ENCODE measurements at regions not wholly inside any gene's neighbourhood (a gene's known extent, or its start where the extent isn't known, plus 50 kb on each side); places are given as distances from the start of the nearest gene placed in this dataset.

DNA sequence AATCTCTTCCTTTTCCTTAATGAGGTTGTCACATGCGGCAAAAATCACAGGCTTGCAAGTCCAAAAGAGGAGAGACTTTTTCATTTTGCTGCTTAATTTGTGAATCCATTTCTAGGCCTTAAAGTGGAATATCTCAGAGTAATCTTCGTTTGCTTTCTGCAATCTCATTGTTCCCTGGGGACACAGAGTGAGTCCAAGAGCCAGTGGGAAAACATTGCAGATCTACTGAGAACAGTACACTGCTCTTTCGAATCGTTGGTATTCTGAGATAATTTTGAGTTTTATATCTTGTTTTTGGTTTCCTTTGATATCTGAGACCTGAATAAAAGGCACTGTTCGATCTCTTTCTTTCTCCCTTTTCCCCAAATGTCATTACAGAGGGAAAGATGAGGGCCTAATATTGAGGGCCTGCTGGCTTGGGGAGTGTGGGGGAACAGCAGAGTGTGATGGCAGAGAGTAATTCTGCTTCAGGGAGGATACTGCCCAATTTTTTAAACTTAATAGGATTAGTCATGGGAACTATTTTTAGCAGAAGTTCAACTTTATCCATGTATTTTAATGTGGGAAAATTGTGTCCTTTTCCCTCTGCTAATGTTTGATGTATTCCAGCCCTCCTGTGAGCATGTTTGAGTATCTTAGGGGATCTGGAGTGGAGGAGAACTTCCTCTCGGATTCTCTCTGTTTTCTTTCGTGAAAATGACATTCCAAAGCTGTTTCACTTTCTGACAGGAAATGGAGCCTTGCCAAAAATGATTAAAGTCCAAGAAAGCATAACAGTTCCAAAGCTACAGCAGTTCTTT is 418.2 kb upstream of the ZEB2 start:
- no peaks in the 10 kb centered on the region for H3K9me3 ChIP-seq
- no peaks in the 10 kb centered on the region for H3K27me3 ChIP-seq
- TF ChIP-seq, protein P1, sequence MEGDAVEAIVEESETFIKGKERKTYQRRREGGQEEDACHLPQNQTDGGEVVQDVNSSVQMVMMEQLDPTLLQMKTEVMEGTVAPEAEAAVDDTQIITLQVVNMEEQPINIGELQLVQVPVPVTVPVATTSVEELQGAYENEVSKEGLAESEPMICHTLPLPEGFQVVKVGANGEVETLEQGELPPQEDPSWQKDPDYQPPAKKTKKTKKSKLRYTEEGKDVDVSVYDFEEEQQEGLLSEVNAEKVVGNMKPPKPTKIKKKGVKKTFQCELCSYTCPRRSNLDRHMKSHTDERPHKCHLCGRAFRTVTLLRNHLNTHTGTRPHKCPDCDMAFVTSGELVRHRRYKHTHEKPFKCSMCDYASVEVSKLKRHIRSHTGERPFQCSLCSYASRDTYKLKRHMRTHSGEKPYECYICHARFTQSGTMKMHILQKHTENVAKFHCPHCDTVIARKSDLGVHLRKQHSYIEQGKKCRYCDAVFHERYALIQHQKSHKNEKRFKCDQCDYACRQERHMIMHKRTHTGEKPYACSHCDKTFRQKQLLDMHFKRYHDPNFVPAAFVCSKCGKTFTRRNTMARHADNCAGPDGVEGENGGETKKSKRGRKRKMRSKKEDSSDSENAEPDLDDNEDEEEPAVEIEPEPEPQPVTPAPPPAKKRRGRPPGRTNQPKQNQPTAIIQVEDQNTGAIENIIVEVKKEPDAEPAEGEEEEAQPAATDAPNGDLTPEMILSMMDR (IDR thresholded peaks at IDR 0.05) = no peak
- no peaks in the 10 kb centered on the region for H3K4me1 ChIP-seq (ENCODE audit: control insufficient read depth in 1 of 2, insufficient read depth in 1 of 2, low read depth in 1 of 2, low read length in 1 of 2)
- H3K27ac ChIP-seq = no peak overlapping the region
- H3K36me3 ChIP-seq = no peaks in the 10 kb centered on the region
- H3K4me3 ChIP-seq (ENCODE audit: low read depth in 1 of 2, low read length in 1 of 2) = no peak overlapping the region

DNA sequence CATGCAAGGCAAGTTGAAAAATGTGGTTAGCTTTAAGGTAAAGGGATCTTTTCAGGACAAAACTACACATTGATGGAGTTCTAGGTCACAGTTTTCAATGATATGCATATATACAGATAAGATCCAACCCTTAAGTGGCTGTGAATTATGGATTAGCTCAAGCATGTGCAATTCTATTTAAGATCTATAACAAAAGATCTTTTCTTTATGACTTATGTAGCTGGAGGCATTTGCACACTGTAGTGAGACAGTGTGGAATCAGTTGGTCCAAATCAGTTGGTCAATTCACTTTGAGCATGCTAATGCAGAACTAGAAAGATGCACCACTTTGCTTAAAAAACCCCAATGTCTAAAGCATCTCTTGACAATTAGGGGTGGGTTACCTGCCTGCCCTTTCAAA is 417.1 kb upstream of the ZEB2 start:
- Histone ChIP-seq H3K9me3 (no peaks in the 10 kb centered on the region), H3K27me3 (no peaks in the 10 kb centered on the region), H3K4me1 (ENCODE audit: control insufficient read depth in 1 of 2, insufficient read depth in 1 of 2, low read depth in 1 of 2, low read length in 1 of 2) (no peaks in the 10 kb centered on the region), H3K36me3 (no peaks in the 10 kb centered on the region), H3K27ac (no peak overlapping the region), H3K4me3 (ENCODE audit: low read depth in 1 of 2, low read length in 1 of 2) (no peak overlapping the region)
- TF ChIP-seq, protein P1 (IDR thresholded peaks at IDR 0.05) = no peak

DNA sequence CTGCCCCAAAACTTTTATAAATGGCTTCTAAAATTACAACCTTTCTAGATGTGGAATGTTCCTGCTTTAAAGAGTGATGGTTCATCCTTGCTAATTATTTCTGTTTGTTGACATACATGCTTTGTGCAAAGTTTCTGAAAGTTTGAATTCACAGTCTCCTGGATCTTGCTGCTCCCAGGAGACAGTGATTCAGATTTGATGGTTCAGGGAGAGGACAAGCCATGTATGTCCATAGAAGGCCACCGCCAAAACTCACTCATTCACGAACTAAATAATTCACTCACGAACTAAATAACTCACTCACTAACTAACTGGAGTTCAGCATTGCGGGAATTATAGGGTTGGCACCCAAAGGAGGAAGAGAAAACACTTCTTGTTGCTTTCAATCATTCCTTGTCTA is 416.5 kb upstream of the ZEB2 start:
- Histone ChIP-seq H3K27me3 (no peaks in the 10 kb centered on the region), H3K9me3 (no peaks in the 10 kb centered on the region), H3K4me1 (ENCODE audit: control insufficient read depth in 1 of 2, insufficient read depth in 1 of 2, low read depth in 1 of 2, low read length in 1 of 2) (no peaks in the 10 kb centered on the region), H3K4me3 (ENCODE audit: low read depth in 1 of 2, low read length in 1 of 2) (no peak overlapping the region), H3K27ac (no peak overlapping the region), H3K36me3 (no peaks in the 10 kb centered on the region)
- TF ChIP-seq, protein P1 (IDR thresholded peaks at IDR 0.05) = no peak

DNA sequence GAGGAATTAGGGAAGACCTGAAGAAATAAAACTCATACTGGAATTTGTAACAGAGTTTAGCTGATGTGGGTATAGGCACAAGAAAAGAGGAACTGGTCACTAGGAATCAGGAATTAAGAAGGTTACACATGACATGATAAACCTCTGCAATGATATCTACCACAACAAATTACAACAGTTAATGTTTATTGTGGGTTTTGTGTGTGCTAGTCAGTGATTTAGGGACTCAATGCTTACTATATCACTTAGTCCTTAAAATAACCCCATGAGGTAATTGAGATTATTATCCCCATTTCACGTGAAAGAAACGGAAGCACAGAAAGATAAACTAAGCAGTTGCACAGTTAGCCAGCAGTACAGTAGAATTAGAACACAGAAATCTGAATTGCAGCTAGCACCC is 415.8 kb upstream of the ZEB2 start:
- H3K4me1 ChIP-seq (ENCODE audit: control insufficient read depth in 1 of 2, insufficient read depth in 1 of 2, low read depth in 1 of 2, low read length in 1 of 2) = no peaks in the 10 kb centered on the region
- H3K4me3 ChIP-seq (ENCODE audit: low read depth in 1 of 2, low read length in 1 of 2) = no peak overlapping the region
- H3K27ac ChIP-seq = no peak overlapping the region
- no peaks in the 10 kb centered on the region for H3K36me3 ChIP-seq
- H3K27me3 ChIP-seq = no peaks in the 10 kb centered on the region
- TF ChIP-seq, protein P1 (IDR thresholded peaks at IDR 0.05) = no peak
- H3K9me3 ChIP-seq = no peaks in the 10 kb centered on the region

DNA sequence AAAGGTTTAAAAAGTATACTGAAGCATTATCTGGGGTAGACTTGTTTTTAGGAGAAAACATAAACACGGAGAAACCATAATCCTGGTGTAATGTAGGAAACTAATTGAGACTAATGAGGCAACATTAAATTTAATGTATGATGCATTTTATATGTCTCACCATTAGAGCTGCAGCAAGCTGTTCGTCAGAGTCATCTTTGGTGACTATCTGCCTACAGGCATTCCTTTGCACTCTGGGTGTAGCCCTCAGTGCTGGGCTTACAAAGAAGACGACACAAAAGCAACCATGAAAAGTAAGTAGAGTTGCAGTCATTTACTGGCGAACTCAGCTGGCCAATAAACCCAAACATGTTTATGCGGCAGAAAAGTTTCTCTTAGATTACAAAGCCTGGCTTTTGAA is 415.3 kb upstream of the ZEB2 start:
- no peaks in the 10 kb centered on the region for H3K27me3 ChIP-seq
- no peaks in the 10 kb centered on the region for H3K9me3 ChIP-seq
- no peaks in the 10 kb centered on the region for H3K36me3 ChIP-seq
- no peak overlapping the region for H3K27ac ChIP-seq
- no peak overlapping the region for H3K4me3 ChIP-seq (ENCODE audit: low read depth in 1 of 2, low read length in 1 of 2)
- TF ChIP-seq, protein P1 (IDR thresholded peaks at IDR 0.05) = no peak
- H3K4me1 ChIP-seq (ENCODE audit: control insufficient read depth in 1 of 2, insufficient read depth in 1 of 2, low read depth in 1 of 2, low read length in 1 of 2) = no peaks in the 10 kb centered on the region

All from neutrophil (primary cell).